CD4-positive, alpha-beta T cell treated with Interleukin-15 for 1 hour (primary cell): ENCODE measurements at regions not wholly inside any gene's neighbourhood (a gene's known extent, or its start where the extent isn't known, plus 50 kb on each side); places are given as distances from the start of the nearest gene placed in this dataset.
"Not testable (repeated sequence)": the region's sequence is repeated elsewhere in the genome, so short reads cannot be mapped to it uniquely, and the experiment has no call there.

Experiments used
- DNase-seq: peaks from one replicate; pipeline ENCODE4 v3.0.0-alpha.2; 2020

GRCh38 chr7:149561072-149561471 lies 63.5 kb upstream of the ZNF746 start:
- no peak for DNase-seq

- no peak for DNase-seq
Observed at GRCh38 chr7:149559711-149560110, 62.1 kb upstream of the ZNF746 start.

GRCh38 chr7:149558149-149558861 lies 60.7 kb upstream of the ZNF746 start:
- DNase-seq = no peak

- DNase-seq = not testable (repeated sequence)
Observed at GRCh38 chr7:149556525-149556924, 58.9 kb upstream of the ZNF746 start.

GRCh38 chr7:149554821-149555220 lies 57.2 kb upstream of the ZNF746 start:
- not testable (repeated sequence) for DNase-seq

- DNase-seq = not testable (repeated sequence)
Observed at GRCh38 chr7:149553991-149554390, 56.4 kb upstream of the ZNF746 start.

GRCh38 chr7:149552799-149553198 lies 55.2 kb upstream of the ZNF746 start:
- DNase-seq = no peak
